Gastroesophageal sphincter (tissue), 3 donors: ENCODE measurements at regions not wholly inside any gene's neighbourhood (a gene's known extent, or its start where the extent isn't known, plus 50 kb on each side); places are given as distances from the start of the nearest gene placed in this dataset.

Source experiments
- CTCF ChIP-seq, 4 experiments: fragments of 200-600 bp in 2 of 4; fragments of 450-650 bp in 2 of 4; sonication (generic) in 1 of 4; IDR thresholded peaks; one replicate each; pipeline ENCODE4 v1.5.1; 2017 to 2019; ENCODE audit warnings: antibody characterized with exemption in 4 of 4, mild to moderate bottlenecking in 2 of 4, moderate library complexity in 2 of 4
- EP300 ChIP-seq: sonication (generic); formaldehyde crosslinking; IDR thresholded peaks from one replicate; pipeline ENCODE4 v1.6.1; 2017; ENCODE audit warnings: antibody characterized with exemption, mild to moderate bottlenecking
- POLR2A ChIP-seq, 2 donors: fragments of 450-650 bp; IDR thresholded peaks; one replicate each; pipeline ENCODE4 v1.6.1; 2017; ENCODE audit warnings: antibody characterized with exemption in 2 of 2, mild to moderate bottlenecking in 2 of 2, moderate library complexity in 1 of 2
- POLR2AphosphoS5 ChIP-seq: sonication (generic); formaldehyde crosslinking; IDR thresholded peaks from one replicate; pipeline ENCODE4 v1.6.1; 2017; ENCODE audit warnings: antibody characterized with exemption

DNA sequence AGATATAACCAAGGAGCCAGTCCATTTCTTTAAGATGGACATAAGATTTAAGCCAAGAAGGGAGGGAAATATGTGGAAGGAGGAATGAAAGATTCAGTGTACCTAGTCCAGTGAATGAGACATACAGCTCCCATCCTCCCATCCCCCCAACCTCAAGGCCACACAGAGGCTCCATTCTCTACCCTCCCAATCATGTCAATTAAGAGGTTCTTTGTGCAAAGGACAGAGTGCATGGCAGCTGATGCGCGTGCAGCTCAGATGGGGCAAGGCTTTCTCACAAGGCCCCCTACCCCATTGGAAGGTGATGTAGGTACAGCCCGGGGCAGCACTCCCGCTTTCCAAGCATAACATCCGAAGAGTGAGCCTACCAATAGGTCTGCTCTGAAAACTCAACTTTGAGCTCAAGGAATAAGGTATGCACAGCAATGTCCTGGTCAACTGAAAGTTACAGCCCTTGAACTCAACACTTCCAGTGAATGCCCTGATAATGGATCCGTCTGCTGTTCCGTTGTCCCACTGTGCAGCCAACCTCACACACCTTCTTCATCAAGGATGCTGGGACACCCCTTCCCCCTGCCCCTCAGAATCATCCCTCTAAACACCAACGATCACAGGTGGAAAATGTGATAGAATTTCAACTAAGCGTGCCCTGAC, 458.1 kb downstream of the SOX9 start:
- TF ChIP-seq EP300 (no peak), CTCF (IDR thresholded peaks at IDR 0.05) (no peak), POLR2A (IDR thresholded peaks at IDR 0.05) (no peak), POLR2AphosphoS5 (no peak)
